Mucosa of rectum (tissue), 2 donors: ENCODE measurements at regions not wholly inside any gene's neighbourhood (a gene's known extent, or its start where the extent isn't known, plus 50 kb on each side); places are given as distances from the start of the nearest gene placed in this dataset.
"Not testable (repeated sequence)": the region's sequence is repeated elsewhere in the genome, so short reads cannot be mapped to it uniquely, and the experiment has no call there.

Experiments
- H3K27ac ChIP-seq, 2 donors: one replicate each; pipeline ENCODE4 v1.7.0; 2013; ENCODE audit warnings: inconsistent platforms in 2 of 2, low read depth in 2 of 2, low read length in 2 of 2
- H3K27me3 ChIP-seq, 2 donors: one replicate each; pipeline ENCODE4 v1.7.0; 2013; ENCODE audit warnings: low read length in 2 of 2; ENCODE audit not compliant: control insufficient read depth in 2 of 2, insufficient read depth in 2 of 2
- H3K36me3 ChIP-seq, 2 donors: one replicate each; pipeline ENCODE4 v1.7.0; 2013; ENCODE audit warnings: low read length in 2 of 2; ENCODE audit not compliant: control insufficient read depth in 2 of 2, insufficient read depth in 2 of 2
- H3K4me1 ChIP-seq, 2 donors: one replicate each; pipeline ENCODE4 v1.7.0; 2013; ENCODE audit warnings: low read length in 2 of 2, mild to moderate bottlenecking in 1 of 2; ENCODE audit not compliant: control insufficient read depth in 2 of 2, insufficient read depth in 2 of 2
- H3K4me3 ChIP-seq, 2 donors: one replicate each; pipeline ENCODE4 v1.7.0; 2013; ENCODE audit warnings: low read length in 2 of 2
- H3K9ac ChIP-seq, 2 donors: one replicate each; pipeline ENCODE4 v1.7.0; 2013; ENCODE audit warnings: low read length in 2 of 2, low read depth in 1 of 2, mild to moderate bottlenecking in 1 of 2
- H3K9me3 ChIP-seq, 2 donors: one replicate each; pipeline ENCODE4 v1.7.0; 2013; ENCODE audit warnings: low read length in 2 of 2; ENCODE audit not compliant: control insufficient read depth in 2 of 2
- donor health status: healthy.
- donor health status: Normal muscosa, but diverticular disease.

DNA sequence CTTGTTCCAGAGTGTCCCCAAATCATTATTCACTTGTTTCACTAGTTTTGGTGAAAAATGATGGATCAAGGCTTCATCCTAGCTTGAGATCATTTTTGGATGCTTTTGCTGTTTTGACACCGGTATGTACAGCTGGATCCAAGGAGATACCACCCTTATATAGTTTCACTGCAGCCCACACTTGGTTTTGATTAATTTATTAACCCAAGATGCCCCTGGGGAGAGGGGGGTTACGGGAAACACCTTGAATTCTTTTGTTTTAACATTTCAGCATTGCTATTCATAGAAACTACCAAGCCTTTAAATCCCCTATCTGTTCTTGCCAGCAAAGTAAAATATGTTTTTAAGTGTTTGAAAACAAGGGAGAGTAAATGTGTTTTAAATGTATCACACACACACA, 457.7 kb upstream of the RUNX1 start:
- Histone ChIP-seq H3K9ac (no peak overlapping the region), H3K27me3 (no peaks in the 10 kb centered on the region), H3K4me1 (no peaks in the 10 kb centered on the region), H3K36me3 (no peaks in the 10 kb centered on the region), H3K9me3 (no peaks in the 10 kb centered on the region), H3K27ac (no peak overlapping the region), H3K4me3 (no peak overlapping the region)

DNA sequence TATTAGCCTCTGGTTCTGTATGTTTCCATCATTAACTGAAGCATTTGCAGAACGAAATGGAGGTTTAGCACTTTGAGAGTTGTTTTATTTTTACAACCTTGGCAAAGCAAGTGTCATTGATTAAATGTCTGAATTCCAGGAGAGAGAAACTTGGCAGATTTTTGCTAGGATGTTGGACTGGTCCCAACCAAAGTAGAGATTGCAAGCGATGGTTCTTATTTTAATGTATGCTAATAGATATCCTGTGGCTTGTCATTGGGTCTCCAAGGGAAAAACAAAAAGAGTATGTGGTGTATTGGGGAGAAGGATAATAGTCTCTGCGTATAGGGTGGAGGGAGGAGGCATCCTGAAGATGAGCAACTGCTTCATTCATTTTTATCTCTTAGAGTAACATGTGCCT, 457.2 kb upstream of the RUNX1 start:
- no peaks in the 10 kb centered on the region for H3K9me3 ChIP-seq
- H3K27me3 ChIP-seq: no peaks in the 10 kb centered on the region
- no peak overlapping the region for H3K9ac ChIP-seq
- H3K4me1 ChIP-seq: no peaks in the 10 kb centered on the region
- no peak overlapping the region for H3K4me3 ChIP-seq
- H3K27ac ChIP-seq: no peak overlapping the region
- no peaks in the 10 kb centered on the region for H3K36me3 ChIP-seq

DNA sequence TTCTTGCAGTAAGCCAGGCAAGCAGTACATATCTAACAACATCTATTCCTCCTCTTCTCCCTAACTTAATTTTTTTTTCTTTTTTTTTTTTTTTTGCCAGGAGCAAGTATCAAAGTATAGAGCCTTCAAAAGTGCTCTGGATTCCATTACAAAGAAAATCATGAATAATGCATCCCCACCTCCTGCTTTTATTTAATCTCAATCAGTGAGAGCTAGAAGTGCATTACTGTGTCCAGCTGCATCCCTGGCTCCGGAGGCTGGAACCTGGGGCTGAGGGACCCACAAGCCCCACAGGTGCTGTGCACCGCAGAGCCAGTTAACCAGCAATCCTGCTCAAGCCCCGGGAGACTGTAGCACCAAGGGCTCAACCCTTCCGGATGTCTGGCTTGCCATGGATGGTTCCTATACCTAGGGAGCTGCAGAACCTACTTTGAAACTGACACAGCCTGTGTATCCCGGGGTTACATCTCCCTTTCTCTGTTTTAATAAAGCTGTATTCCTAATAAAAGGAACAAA, 455.9 kb upstream of the RUNX1 start:
- no peaks in the 10 kb centered on the region for H3K4me1 ChIP-seq
- no peak overlapping the region for H3K27ac ChIP-seq
- H3K9ac ChIP-seq: no peak overlapping the region

DNA sequence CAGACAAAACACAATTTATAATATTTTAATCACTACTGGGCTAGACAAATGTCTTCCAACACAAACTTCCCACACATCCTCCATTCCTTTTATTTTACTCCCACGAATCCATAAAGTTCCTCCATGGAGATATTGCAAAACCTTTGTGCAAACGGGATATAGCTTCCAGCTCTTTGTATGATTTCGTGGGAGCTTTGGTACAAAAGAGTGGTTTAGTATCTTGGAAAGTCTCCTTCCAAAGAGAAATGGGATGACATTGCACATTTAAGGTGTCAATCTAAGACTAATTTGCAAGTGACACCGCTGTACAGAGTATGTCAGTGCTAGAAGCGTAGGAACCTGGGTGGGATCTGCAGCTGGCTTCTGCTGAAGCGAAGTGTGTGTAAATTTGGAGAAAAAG, 455.2 kb upstream of the RUNX1 start:
- H3K4me1 ChIP-seq: no peaks in the 10 kb centered on the region
- no peaks in the 10 kb centered on the region for H3K9me3 ChIP-seq
- no peaks in the 10 kb centered on the region for H3K27me3 ChIP-seq
- H3K27ac ChIP-seq: no peak overlapping the region
- no peaks in the 10 kb centered on the region for H3K36me3 ChIP-seq
- H3K4me3 ChIP-seq: no peak overlapping the region
- no peak overlapping the region for H3K9ac ChIP-seq

More for the DNA sequence above, 455.9 kb upstream of the RUNX1 start:
- H3K36me3 ChIP-seq: no peaks in the 10 kb centered on the region
- H3K4me3 ChIP-seq: no peak overlapping the region
- H3K27me3 ChIP-seq: no peaks in the 10 kb centered on the region
- H3K9me3 ChIP-seq: no peaks in the 10 kb centered on the region

DNA sequence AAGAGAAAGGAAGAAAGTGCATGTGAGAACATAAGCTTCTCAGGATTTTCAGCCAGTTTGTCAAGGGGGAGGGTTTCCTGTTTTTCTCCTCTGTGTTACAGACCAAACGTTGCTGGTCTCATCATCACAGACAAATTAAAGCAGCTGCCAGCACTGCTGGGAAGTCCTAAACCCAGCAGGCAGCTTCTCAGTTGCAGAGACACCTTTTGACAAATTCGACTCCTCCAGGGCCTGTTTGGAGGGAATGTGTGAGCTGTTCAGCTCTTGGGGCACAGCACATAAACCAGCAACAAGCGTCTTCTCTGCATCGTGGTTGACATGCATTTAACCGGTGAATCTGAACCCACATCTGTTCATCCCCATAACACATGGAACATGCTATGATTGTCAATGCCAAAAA, 454.6 kb upstream of the RUNX1 start:
- Histone ChIP-seq H3K9ac (no peak overlapping the region), H3K27me3 (no peaks in the 10 kb centered on the region), H3K9me3 (no peaks in the 10 kb centered on the region), H3K36me3 (no peaks in the 10 kb centered on the region), H3K4me1 (no peaks in the 10 kb centered on the region), H3K27ac (no peak overlapping the region), H3K4me3 (no peak overlapping the region)

DNA sequence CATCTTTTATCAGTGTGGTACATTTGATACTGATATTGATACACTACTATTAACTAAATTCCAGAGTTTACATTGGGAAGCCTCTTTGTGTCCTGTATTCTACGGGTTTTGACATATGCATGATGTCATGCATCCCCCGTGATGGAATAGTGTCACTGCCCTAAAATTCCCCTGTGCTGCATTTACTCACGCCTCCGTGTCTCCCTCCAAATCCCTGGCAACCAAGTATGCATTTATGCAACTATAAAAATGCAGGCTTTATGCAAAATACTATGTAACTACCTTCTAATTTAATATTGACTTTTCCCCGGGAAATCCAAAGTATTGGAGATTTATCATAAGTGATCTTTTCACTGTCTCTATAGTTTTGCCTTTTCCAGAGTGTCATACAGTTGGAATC, 453.7 kb upstream of the RUNX1 start:
- Histone ChIP-seq H3K4me1 (no peaks in the 10 kb centered on the region), H3K27ac (no peak overlapping the region), H3K27me3 (no peaks in the 10 kb centered on the region)

DNA sequence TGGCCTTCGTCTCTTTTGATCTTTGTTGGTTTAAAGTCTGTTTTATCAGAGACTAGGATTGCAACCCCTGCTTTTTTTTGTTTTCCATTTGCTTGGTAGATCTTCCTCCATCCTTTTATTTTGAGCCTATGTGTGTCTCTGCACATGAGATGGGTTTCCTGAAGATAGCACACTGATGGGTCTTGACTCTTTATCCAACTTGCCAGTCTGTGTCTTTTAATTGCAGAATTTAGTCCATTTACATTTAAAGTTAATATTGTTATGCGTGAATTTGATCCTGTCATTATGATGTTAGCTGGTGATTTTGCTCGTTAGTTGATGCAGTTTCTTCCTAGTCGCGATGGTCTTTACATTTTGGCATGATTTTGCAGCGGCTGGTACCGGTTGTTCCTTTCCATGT, 448.4 kb upstream of the RUNX1 start:
- not testable (repeated sequence) for H3K4me3 ChIP-seq, H3K9me3 ChIP-seq, H3K36me3 ChIP-seq, H3K27ac ChIP-seq, H3K4me1 ChIP-seq, H3K9ac ChIP-seq, H3K27me3 ChIP-seq

More for the DNA sequence above, 453.7 kb upstream of the RUNX1 start:
- Histone ChIP-seq H3K4me3 (no peak overlapping the region), H3K9ac (no peak overlapping the region), H3K36me3 (no peaks in the 10 kb centered on the region), H3K9me3 (no peaks in the 10 kb centered on the region)

DNA sequence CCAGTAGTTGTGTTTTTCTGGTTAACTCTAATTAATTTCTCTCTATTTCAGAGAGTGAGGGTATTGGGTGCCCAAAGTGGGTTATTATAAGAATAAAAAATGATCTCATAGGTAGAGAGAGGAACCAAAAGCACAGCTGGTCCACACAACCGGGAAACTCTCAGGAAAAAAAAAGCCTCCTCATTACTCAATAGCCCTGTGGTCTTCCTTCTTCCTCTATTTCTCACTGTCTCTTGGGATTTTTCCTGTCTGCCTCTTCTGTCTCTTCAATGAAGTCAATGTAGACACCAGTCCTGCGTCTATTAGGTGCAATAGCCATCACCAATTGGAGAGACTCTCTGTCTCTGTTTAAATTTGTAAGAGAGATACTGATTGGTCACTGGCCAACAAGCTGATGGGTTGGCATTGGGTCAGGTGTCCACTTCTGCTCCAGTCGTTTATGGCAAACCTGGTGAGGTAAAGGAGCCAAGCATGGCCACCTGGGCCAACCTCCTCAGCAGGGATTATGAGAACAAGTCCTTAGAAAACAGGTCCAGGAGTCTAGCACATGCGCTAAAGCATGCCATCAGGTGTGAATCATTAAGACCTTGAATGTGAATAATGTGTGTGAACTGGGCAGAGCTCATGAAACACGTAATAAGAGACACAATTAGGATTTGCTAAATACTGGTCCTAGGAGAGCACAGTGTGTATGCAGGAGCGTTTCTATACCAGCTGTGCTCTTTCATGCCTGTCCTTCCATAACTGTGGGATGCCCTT, 443.0 kb upstream of the RUNX1 start:
- Histone ChIP-seq H3K4me1 (peaks cover 0 to 3% of the 10 kb centered on the region in 2 donors), H3K27ac (no peak overlapping the region), H3K36me3 (no peaks in the 10 kb centered on the region), H3K9ac (no peak overlapping the region), H3K4me3 (no peak overlapping the region), H3K27me3 (no peaks in the 10 kb centered on the region), H3K9me3 (no peaks in the 10 kb centered on the region)

DNA sequence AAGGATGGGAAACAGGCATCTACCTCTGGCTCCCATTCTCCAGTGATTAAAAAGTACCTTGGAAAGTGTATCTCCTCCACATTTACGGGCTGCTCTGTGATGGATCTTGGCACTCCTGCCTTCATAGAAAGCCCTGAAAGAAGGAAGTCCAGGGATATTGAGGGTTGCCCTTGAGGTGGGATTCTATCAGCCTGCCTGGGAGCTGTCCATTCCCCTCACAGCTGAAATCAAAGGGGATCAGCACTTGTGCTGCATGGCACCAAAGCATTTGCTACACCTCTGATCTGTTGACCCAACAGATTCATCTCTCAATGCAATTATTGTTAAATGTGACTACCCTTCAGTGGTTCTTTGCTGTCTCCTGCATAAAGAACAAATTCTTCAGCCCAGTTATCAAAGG, 442.0 kb upstream of the RUNX1 start:
- no peak overlapping the region for H3K9ac ChIP-seq
- no peaks in the 10 kb centered on the region for H3K27me3 ChIP-seq
- H3K9me3 ChIP-seq: no peaks in the 10 kb centered on the region
- H3K4me3 ChIP-seq: no peak overlapping the region
- H3K36me3 ChIP-seq: no peaks in the 10 kb centered on the region
- H3K27ac ChIP-seq: no peak overlapping the region
- peaks cover 0 to 3% of the 10 kb centered on the region in 2 donors for H3K4me1 ChIP-seq

DNA sequence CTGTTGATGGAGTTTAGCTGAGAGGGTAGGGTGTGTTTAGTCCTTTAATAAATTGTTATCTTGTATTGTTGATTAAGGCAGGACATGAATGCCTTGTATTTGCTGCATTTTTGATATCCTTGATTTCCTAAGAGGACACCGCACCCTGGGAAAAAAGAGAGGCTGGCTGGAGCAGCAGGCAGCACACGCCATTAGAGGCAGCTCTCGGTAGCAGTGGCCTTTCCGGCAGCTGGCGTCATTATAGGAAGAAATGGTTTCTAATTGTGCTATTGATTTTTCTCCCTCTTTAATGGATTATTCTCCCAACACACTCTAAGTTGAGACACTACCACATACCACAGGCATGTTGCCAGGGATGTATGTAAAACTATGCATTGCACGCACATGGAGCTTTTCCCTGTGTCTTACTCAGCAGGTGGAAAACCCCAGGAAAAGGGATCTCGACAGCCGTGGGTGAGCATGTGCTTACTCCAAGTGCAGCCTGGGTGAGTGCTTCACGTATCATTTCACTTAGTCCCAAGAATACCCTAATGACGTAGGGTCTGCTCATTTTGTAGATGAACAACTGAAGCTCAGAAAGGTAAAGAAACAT, 440.4 kb upstream of the RUNX1 start:
- Histone ChIP-seq H3K27me3 (no peaks in the 10 kb centered on the region), H3K4me1 (peaks cover 0 to 3% of the 10 kb centered on the region in 2 donors), H3K9ac (no peak overlapping the region), H3K9me3 (no peaks in the 10 kb centered on the region), H3K36me3 (no peaks in the 10 kb centered on the region), H3K27ac (no peak overlapping the region), H3K4me3 (no peak overlapping the region)
